Stimulated activated memory B cell treated with anti-CD40 and anti-IgM and Interleukin-4, amounts not matched to agents 10 μg/mL and 1 μg/mL and 100 μg/mL, for 72 hours (primary cell): ENCODE measurements at regions not wholly inside any gene's neighbourhood (a gene's known extent, or its start where the extent isn't known, plus 50 kb on each side); places are given as distances from the start of the nearest gene placed in this dataset.
"Not testable (repeated sequence)": the region's sequence is repeated elsewhere in the genome, so short reads cannot be mapped to it uniquely, and the experiment has no call there.

Experiments
- ATAC-seq: fragments of 150-1000 bp; cut with Tn5 transposase; 2 replicates; pipeline ENCODE4 v1.10.0; 2021
- H3K27ac Mint-ChIP-seq: one replicate; pipeline ENCODE4 v1.8.0; 2022; ENCODE audit warnings: mild to moderate bottlenecking, mixed read lengths
- H3K27me3 Mint-ChIP-seq: one replicate; pipeline ENCODE4 v1.8.0; 2022; ENCODE audit warnings: mixed read lengths
- H3K36me3 Mint-ChIP-seq: one replicate; pipeline ENCODE4 v1.8.0; 2022; ENCODE audit warnings: mixed read lengths
- H3K4me1 Mint-ChIP-seq: one replicate; pipeline ENCODE4 v1.8.0; 2022; ENCODE audit warnings: mixed read lengths
- H3K4me3 Mint-ChIP-seq: one replicate; pipeline ENCODE4 v1.8.0; 2022; ENCODE audit warnings: mild to moderate bottlenecking, moderate library complexity, mixed read lengths
- H3K9me3 Mint-ChIP-seq: one replicate; pipeline ENCODE4 v1.8.0; 2022; ENCODE audit warnings: mixed read lengths

DNA sequence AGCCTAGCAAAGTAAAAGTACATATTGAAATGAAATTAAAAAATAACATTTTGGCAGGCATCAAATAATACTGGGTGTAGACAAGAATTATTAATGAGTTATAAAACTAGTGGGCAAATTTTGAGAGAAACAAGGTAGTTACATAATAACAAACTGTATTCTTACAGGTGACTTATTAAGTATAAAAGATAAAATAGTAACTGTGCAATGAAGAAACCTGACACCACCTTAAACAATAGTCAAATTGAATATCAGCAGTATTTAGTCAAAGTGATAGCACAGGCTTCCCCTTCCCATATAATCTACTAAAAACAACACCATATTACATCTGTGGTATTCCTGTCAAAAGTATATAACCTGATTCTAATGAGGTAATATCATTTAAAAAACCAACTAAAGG lies 1099.8 kb upstream of the CRIM1 start:
- no peaks in the 10 kb centered on the region for H3K4me1 Mint-ChIP-seq
- H3K9me3 Mint-ChIP-seq: peaks cover 11% of the 10 kb centered on the region
- H3K36me3 Mint-ChIP-seq: no peaks in the 10 kb centered on the region
- no peak overlapping the region for H3K27ac Mint-ChIP-seq
- no peak overlapping the region for H3K4me3 Mint-ChIP-seq
- no peak for ATAC-seq
- no peaks in the 10 kb centered on the region for H3K27me3 Mint-ChIP-seq

DNA sequence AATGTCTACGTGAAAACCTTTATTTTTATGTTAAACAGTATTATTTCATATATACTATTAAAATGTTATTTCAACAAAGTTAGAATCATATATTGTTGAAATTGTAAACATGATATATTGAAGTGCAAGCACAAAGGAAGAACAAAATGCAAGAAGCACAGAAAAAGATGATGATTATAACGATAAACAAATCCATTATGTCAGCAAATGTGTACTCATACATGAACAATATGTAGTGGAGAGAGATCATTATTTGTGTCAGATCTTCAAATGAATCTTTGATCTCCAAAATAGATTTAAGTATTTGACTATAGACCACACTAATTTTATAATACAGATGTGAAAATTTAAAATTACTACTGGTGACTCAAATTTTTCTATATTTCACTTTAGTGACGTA lies 1104.4 kb upstream of the CRIM1 start:
- Mint-ChIP-seq H3K36me3 (no peaks in the 10 kb centered on the region), H3K27ac (no peak overlapping the region), H3K4me1 (no peaks in the 10 kb centered on the region), H3K27me3 (no peaks in the 10 kb centered on the region), H3K9me3 (peaks cover 14% of the 10 kb centered on the region), H3K4me3 (no peak overlapping the region)
- no peak for ATAC-seq

DNA sequence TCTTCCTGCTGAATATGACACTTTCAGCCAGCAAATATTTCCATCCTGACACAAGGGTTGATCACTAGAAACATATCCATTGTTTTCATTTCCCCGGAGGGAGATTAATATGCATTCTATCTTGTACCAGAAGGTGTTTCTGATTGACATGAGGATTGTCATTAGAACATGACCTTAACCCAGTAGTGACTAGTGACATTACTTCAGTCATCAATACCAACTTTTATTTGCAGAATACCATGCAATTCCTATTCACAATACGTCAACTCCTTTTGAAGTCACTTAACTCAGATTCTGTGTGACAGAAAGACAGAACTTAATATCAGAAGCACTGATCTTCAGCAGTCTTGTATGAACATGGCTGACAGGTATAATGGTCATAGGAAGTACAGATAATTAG lies 1108.9 kb upstream of the CRIM1 start:
- Mint-ChIP-seq H3K36me3 (no peaks in the 10 kb centered on the region), H3K27me3 (no peaks in the 10 kb centered on the region), H3K27ac (no peak overlapping the region), H3K4me3 (no peak overlapping the region), H3K9me3 (peaks cover 19% of the 10 kb centered on the region), H3K4me1 (no peaks in the 10 kb centered on the region)
- ATAC-seq: no peak

DNA sequence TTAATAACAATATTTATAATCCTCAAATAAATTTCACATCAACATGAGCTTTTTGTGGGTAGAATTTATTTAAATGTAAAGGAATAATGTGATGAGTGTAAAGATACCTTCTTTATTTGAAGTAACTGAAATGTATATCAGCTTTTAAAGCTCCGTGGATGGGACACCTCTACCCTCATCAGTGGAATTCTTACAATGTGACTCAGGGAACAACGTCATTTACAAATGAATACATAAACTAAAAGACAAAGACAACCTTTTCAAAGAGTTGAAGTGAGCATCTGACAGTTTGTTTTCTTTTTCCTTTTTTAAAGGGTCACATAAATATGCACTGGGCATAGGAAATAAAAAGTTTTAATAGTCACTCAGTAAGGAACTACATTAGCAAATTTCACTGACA lies 1127.0 kb upstream of the CRIM1 start:
- no peak for ATAC-seq
- no peak overlapping the region for H3K4me3 Mint-ChIP-seq
- H3K27ac Mint-ChIP-seq: no peak overlapping the region
- no peaks in the 10 kb centered on the region for H3K4me1 Mint-ChIP-seq
- peaks cover 13% of the 10 kb centered on the region for H3K9me3 Mint-ChIP-seq
- H3K36me3 Mint-ChIP-seq: no peaks in the 10 kb centered on the region
- no peaks in the 10 kb centered on the region for H3K27me3 Mint-ChIP-seq

DNA sequence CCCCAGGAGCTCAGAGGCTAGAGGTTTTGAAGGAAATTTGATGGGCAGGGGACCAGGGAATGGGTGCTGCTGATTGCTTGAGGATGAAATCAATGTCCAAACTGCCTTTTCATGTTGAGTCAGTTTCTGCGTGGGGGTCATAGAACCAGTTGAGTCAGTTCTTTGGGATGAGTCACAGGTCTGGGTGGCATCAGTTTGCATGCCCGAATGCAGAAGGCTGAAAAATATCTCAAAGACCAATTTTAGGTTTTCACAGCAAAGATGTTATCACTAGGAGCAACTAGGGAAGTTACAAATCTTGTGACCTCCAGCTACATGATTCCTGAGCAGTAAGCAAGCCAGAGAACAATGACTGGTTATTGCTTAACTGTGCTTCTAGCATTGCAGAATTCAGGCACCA lies 1135.1 kb upstream of the CRIM1 start:
- Mint-ChIP-seq H3K27ac (no peak overlapping the region), H3K27me3 (no peaks in the 10 kb centered on the region)
- ATAC-seq: no peak

DNA sequence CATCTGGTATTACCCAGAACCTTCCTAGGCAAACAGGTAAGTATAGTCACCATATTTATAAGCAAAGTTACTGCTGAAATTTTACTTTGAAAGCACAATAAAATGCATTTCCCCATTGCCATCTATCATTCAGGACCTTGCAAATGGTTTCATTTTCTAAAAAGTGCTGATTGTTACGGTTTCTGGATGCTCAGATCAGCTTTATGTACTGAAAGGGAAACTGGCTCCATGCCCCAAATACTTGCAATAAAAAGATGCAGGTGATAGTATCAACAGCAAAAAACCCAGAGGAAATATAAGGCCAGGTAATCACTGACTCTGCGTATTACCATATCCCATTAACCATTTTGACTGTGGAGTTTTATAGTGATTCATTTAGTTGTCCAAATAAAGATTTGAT lies 1150.7 kb upstream of the CRIM1 start:
- Mint-ChIP-seq H3K36me3 (no peaks in the 10 kb centered on the region), H3K4me1 (no peaks in the 10 kb centered on the region), H3K27ac (no peak overlapping the region), H3K4me3 (no peak overlapping the region), H3K9me3 (peaks cover 7% of the 10 kb centered on the region), H3K27me3 (no peaks in the 10 kb centered on the region)
- ATAC-seq: no peak

More for the DNA sequence above, 1135.1 kb upstream of the CRIM1 start:
- Mint-ChIP-seq H3K36me3 (no peaks in the 10 kb centered on the region), H3K4me1 (no peaks in the 10 kb centered on the region), H3K9me3 (peaks cover 2% of the 10 kb centered on the region), H3K4me3 (no peak overlapping the region)

DNA sequence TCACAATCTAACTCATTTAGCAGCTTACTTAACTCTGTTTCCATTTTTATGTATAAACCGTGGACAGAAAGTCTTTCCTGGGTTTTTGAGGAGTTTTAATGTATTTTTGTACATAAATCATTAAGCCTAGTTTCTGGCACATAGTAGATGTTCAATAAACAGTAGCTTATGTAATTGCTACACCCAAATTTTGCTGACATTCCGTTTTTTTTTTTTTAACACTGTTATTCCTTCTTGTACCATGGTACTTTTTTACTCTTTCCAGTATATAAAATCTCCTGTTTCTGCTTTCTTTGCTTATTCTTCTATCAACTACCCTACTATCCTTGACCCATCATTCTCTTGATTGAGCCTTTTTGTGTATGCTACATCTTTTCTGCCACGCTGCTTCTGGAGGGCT lies 1151.3 kb upstream of the CRIM1 start:
- no peak for ATAC-seq
- Mint-ChIP-seq H3K36me3 (no peaks in the 10 kb centered on the region), H3K9me3 (peaks cover 7% of the 10 kb centered on the region), H3K4me1 (no peaks in the 10 kb centered on the region), H3K27ac (no peak overlapping the region), H3K4me3 (no peak overlapping the region), H3K27me3 (no peaks in the 10 kb centered on the region)

DNA sequence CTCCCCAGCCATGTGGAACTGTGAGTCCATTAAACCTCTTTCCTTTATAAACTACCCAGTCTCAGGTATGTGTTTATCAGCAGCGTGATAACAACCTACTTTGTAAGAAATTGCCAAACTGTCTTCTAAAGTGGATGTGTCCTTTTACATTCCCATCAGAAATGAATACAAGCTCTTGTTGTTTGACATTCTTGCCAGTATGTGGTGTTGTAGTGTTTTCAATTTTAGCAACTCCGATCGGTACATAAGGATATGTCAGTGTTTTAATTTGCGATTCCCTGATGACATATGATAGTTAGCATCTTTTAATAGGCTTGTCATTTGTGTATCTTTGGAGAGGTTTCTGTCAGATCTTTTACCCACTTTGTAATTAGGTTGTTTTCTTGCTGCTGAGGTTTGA lies 1156.3 kb upstream of the CRIM1 start:
- H3K9me3 Mint-ChIP-seq: no peaks in the 10 kb centered on the region
- H3K4me3 Mint-ChIP-seq: no peak overlapping the region
- H3K36me3 Mint-ChIP-seq: no peaks in the 10 kb centered on the region
- no peak overlapping the region for H3K27ac Mint-ChIP-seq
- no peaks in the 10 kb centered on the region for H3K4me1 Mint-ChIP-seq
- H3K27me3 Mint-ChIP-seq: no peaks in the 10 kb centered on the region
- ATAC-seq: no peak

DNA sequence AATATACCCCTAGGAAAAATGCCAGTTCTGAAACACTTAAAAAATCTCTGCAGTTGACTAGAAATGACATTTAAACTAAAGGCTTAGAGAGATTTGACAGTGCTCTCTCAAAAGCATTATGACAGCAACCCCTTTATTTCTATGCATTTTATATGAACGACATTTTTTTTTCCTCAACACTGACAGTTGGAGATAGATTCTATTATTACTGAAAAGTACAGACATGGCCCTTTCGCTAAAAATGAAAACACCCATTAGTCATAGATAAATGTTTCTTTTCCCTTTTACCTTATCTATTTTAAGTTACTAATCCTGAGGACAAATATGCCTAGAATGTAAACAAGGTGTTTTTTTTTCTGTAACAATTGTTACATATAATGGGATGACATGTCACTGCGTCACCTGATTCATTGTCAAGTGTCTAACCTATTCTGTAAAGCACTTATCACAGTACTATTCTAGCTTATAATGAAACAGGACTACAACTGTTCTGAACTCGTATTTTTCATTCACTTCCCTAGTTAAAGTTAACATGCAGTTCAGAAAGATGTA lies 1169.6 kb upstream of the CRIM1 start:
- Mint-ChIP-seq H3K27ac (no peak overlapping the region), H3K9me3 (peaks cover 4% of the 10 kb centered on the region), H3K27me3 (no peaks in the 10 kb centered on the region), H3K4me3 (no peak overlapping the region), H3K36me3 (no peaks in the 10 kb centered on the region), H3K4me1 (no peaks in the 10 kb centered on the region)
- ATAC-seq: no peak

DNA sequence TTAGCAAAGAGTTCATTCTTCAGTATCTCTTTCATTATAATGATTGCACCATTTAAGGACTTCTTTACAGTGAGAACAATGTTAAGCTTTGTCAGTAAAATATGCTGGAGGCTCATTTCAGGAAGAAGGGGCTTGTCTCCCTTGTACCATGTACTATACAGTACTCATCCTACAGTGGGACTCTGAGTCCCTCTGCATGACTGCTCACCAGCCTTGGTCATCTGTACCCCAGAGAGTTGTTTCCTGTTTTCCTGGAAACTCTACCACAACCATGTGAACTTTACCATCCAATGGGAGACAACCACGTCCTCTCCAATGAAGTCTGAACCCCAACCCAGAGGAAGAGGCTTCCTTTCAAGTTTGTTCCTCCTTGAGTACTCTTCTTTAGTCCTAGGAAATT lies 1171.1 kb upstream of the CRIM1 start:
- Mint-ChIP-seq H3K4me1 (no peaks in the 10 kb centered on the region), H3K27ac (no peak overlapping the region), H3K27me3 (no peaks in the 10 kb centered on the region), H3K9me3 (peaks cover 2% of the 10 kb centered on the region), H3K36me3 (no peaks in the 10 kb centered on the region), H3K4me3 (no peak overlapping the region)
- no peak for ATAC-seq

DNA sequence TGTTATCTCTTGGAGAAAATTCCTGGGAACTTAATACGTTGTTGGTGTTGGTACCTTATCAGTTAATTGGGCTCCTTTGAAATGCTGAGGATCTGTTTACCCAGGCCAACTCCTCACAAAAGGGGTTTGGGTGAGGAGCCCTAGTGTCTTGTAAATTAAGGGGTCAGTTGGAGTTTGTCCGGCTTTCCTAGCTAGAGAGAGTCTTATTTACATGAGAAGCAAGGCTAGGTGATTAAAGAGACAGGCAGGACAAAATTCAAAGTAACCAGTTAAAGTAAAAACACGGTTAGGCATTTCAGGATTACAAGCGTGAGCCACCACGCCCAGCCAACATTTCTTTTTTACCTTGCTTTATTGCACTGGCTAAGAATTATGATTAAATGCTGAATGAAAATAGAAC lies 1178.9 kb upstream of the CRIM1 start:
- H3K27me3 Mint-ChIP-seq, H3K9me3 Mint-ChIP-seq, H3K27ac Mint-ChIP-seq, H3K4me1 Mint-ChIP-seq, ATAC-seq, H3K36me3 Mint-ChIP-seq, H3K4me3 Mint-ChIP-seq: not testable (repeated sequence)

DNA sequence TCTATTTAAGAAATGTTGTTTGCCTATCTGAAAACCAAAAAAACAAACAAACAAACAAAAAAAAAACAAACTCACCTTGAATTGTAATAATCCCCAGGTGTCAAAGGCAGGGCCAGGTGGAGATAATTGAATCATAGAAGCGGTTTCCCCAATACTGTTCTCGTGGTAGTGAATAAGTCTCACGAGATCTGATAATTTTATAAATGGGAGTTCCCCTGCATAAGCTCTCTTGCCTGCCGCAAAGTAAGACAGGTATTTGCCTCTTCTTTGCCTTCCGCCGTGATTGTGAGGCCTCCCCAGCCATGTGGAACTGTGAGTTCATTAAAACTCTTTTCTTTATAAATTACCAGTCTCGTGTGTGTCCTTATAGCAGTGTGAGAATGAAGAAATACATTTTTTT lies 1180.7 kb upstream of the CRIM1 start:
- H3K36me3 Mint-ChIP-seq: no peaks in the 10 kb centered on the region
- ATAC-seq: no peak
- H3K27me3 Mint-ChIP-seq: no peaks in the 10 kb centered on the region
- H3K27ac Mint-ChIP-seq: no peak overlapping the region
- H3K4me1 Mint-ChIP-seq: no peaks in the 10 kb centered on the region
- no peak overlapping the region for H3K4me3 Mint-ChIP-seq
- H3K9me3 Mint-ChIP-seq: no peaks in the 10 kb centered on the region

DNA sequence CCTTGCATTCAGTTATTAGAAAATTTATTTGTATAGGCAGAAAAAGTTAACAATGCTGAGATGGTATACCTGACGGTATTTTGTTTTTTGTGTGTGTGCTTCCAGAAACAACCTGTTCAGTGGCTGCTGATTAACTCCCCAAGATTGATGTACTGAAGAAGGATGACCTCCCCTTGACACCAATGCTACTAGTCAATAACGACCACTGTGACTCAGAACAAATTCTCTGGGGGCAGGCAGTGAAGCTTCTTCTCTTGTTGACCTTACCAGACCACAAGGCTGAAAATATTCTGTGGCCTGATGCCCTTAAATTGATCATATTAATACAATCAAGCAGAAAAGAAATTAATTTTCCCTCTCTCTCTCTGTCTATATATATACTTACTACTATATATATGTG lies 1182.9 kb upstream of the CRIM1 start:
- Mint-ChIP-seq H3K27me3 (no peaks in the 10 kb centered on the region), H3K4me1 (no peaks in the 10 kb centered on the region), H3K9me3 (no peaks in the 10 kb centered on the region), H3K4me3 (no peak overlapping the region), H3K36me3 (no peaks in the 10 kb centered on the region), H3K27ac (no peak overlapping the region)
- no peak for ATAC-seq

DNA sequence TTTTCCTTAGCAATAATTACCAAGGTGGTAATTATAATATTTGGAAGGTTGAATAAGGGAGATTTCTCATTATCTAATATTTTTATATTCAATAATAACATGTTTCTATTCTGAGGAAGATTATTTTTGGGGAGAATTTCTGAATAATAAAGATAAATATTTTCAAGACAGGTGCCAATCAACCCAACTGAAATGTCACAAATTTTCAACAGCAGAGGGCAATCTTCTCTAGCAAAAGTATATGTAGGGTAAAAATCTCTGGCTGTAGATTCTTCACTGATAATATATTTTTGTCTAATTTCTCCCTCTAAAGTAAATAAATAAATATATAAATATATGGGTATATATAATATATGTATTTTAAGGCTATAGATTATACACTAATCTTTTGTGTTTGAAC lies 1187.2 kb upstream of the CRIM1 start:
- H3K27ac Mint-ChIP-seq: no peak overlapping the region
- H3K27me3 Mint-ChIP-seq: no peaks in the 10 kb centered on the region
- no peaks in the 10 kb centered on the region for H3K9me3 Mint-ChIP-seq
- ATAC-seq: no peak
- H3K36me3 Mint-ChIP-seq: no peaks in the 10 kb centered on the region
- H3K4me1 Mint-ChIP-seq: no peaks in the 10 kb centered on the region
- H3K4me3 Mint-ChIP-seq: no peak overlapping the region

DNA sequence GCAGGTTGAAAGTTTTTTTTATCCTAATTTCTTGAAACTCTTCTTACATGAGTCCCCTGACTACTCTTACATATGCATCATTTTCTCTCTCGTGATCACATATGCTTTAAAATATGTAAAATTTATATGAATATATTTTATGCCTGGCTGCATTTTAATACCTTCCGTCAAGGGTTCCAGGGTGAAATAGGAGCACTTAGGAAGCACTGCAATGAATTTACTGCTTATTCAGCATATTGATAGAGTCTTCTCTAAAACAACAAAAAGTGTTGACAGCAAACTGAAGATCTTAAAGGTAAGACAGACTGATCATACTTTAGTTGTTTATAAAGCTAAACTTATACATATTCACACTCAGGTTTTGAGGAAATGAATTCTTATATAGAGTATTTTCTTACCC lies 1191.6 kb upstream of the CRIM1 start:
- no peaks in the 10 kb centered on the region for H3K27me3 Mint-ChIP-seq
- no peak overlapping the region for H3K4me3 Mint-ChIP-seq
- no peak for ATAC-seq
- no peaks in the 10 kb centered on the region for H3K36me3 Mint-ChIP-seq
- H3K27ac Mint-ChIP-seq: no peak overlapping the region
- H3K4me1 Mint-ChIP-seq: no peaks in the 10 kb centered on the region
- no peaks in the 10 kb centered on the region for H3K9me3 Mint-ChIP-seq

DNA sequence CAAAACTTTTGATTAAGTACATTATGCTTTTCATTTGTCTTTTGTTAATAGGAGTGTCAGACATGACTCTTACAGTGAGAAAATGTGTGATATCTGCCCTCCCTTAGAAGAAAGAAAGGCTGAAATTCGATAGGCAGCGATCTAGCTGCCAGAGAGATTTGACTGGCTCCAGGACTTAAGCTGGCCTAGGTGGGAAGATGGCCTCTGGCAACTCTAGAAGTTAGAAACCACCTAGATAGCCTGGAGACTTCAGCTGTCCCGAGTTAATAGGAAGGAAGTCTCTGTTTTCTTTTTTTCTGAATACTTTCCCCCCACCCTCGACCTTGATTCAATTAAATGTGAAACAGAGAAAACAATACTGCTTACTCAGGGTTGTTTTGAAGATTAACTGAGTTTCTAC lies 1194.7 kb upstream of the CRIM1 start:
- Mint-ChIP-seq H3K27ac (no peak overlapping the region), H3K4me3 (no peak overlapping the region), H3K27me3 (no peaks in the 10 kb centered on the region), H3K36me3 (no peaks in the 10 kb centered on the region), H3K9me3 (peaks cover 5% of the 10 kb centered on the region), H3K4me1 (no peaks in the 10 kb centered on the region)
- no peak for ATAC-seq

DNA sequence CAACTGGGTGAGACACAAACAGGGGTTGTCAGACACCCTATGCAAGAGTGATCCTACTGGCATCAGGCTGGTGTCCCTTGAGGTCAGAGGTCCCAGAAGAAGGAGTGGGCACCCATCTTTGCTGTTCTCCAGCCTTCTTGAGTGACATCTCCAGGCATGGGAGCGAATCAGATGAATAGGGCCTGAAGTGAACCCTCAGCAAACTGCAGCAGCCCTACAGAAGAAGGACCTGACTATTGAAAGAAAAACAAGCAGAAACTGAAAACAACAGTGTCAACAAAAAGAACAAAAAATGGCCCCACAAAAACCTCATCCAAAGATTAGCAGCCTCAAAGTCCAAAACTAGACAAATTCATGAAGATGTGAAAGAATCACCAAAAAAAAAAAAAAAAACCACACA lies 1229.7 kb upstream of the CRIM1 start:
- Mint-ChIP-seq H3K36me3 (no peaks in the 10 kb centered on the region), H3K9me3 (peaks cover 19% of the 10 kb centered on the region), H3K4me1 (no peaks in the 10 kb centered on the region), H3K4me3 (no peak overlapping the region), H3K27ac (no peak overlapping the region), H3K27me3 (no peaks in the 10 kb centered on the region)
- ATAC-seq: no peak
